Esophagus squamous epithelium (tissue), 4 donors: ENCODE measurements at regions not wholly inside any gene's neighbourhood (a gene's known extent, or its start where the extent isn't known, plus 50 kb on each side); places are given as distances from the start of the nearest gene placed in this dataset.

Source experiments
- POLR2A ChIP-seq, 4 donors: fragments of 450-650 bp; IDR thresholded peaks; one replicate each; pipeline ENCODE4 v1.6.1; 2017; ENCODE audit warnings: antibody characterized with exemption in 4 of 4, mild to moderate bottlenecking in 4 of 4, moderate library complexity in 3 of 4
- TF ChIP-seq, protein P1 (sequence below), 6 experiments: fragments of 450-650 bp in 4 of 6; fragments of 200-600 bp in 2 of 6; sonication (generic) in 2 of 6; IDR thresholded peaks; one replicate each; pipeline ENCODE4 v1.5.1; 2016 to 2019; ENCODE audit warnings: antibody characterized with exemption in 6 of 6, mild to moderate bottlenecking in 4 of 6, moderate library complexity in 4 of 6

DNA sequence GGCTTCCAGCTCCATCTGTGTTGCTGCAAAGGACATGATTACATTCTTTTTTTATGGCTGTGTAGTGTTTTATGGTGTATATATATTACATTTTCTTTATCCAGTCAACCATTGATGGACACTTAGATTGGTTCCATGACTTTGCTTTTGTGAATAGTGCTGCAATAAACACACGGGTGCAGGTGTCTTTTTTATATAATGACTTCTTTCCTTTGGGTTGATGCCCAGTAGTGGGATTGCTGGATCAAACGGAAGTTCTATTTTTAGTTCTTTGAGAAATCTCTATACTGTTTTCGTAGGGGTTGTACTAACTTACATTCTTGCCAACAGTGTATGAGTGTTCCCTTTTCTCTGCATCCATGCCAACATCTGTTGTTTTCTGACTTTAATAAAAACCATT lies 189.7 kb downstream of the ACTR3B start:
- TF ChIP-seq, protein P1, sequence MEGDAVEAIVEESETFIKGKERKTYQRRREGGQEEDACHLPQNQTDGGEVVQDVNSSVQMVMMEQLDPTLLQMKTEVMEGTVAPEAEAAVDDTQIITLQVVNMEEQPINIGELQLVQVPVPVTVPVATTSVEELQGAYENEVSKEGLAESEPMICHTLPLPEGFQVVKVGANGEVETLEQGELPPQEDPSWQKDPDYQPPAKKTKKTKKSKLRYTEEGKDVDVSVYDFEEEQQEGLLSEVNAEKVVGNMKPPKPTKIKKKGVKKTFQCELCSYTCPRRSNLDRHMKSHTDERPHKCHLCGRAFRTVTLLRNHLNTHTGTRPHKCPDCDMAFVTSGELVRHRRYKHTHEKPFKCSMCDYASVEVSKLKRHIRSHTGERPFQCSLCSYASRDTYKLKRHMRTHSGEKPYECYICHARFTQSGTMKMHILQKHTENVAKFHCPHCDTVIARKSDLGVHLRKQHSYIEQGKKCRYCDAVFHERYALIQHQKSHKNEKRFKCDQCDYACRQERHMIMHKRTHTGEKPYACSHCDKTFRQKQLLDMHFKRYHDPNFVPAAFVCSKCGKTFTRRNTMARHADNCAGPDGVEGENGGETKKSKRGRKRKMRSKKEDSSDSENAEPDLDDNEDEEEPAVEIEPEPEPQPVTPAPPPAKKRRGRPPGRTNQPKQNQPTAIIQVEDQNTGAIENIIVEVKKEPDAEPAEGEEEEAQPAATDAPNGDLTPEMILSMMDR (IDR thresholded peaks at IDR 0.05): no peak
- no peak for TF ChIP-seq POLR2A (IDR thresholded peaks at IDR 0.05)
